ENCODE measurements at regions not wholly inside any gene's neighbourhood (a gene's known extent, or its start where the extent isn't known, plus 50 kb on each side); places are given as distances from the start of the nearest gene placed in this dataset.
"Not testable (repeated sequence)": the region's sequence is repeated elsewhere in the genome, so short reads cannot be mapped to it uniquely, and the experiment has no call there.

DNA sequence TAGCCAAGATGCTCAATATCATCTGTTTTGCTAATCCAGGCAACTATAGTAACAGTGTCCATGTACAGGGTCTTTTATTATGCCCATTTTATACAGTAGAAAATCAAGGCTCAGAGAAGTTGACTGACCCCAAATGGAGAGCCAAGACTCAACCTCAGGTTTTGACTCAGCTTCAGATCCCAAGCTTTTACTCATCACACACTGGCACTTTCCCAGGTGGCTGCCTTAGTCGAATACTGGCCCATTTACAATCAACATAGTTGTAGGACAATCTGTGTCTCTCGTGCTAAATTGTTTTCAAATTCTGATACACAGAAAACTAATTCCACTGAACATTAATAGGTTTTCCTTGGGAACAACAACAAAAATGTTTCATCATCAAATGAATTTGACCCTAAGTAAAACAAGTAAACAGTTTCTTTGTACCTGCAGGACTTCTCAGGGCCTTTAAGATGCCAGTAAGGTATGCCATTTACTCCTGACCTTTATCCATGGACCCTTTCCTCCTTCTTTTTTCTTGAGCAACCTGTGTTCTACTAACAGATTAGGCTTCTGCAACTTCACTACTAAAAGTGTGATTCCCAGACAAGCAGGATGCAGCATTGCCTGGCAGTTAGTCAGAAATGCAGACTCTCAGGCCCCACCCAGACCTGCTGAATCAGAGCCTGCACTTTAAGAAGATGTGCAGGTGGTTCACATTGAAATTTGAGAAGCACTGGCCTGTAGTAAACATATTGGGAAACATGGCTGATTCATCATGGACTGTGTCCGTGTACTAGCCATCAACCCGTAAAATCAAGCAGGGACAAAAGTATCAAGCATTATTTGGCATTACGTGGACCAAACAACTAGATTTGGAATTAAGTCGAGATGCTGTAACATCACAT lies 128.8 kb downstream of the RRAGC start:
- H3K9me3 ChIP-seq (replicated peaks in 1 of 3), result no peaks in the 10 kb centered on the region

GRCh38 chr1:38728585-38728908 lies 131.0 kb downstream of the RRAGC start:
- TF ChIP-seq, protein P1, sequence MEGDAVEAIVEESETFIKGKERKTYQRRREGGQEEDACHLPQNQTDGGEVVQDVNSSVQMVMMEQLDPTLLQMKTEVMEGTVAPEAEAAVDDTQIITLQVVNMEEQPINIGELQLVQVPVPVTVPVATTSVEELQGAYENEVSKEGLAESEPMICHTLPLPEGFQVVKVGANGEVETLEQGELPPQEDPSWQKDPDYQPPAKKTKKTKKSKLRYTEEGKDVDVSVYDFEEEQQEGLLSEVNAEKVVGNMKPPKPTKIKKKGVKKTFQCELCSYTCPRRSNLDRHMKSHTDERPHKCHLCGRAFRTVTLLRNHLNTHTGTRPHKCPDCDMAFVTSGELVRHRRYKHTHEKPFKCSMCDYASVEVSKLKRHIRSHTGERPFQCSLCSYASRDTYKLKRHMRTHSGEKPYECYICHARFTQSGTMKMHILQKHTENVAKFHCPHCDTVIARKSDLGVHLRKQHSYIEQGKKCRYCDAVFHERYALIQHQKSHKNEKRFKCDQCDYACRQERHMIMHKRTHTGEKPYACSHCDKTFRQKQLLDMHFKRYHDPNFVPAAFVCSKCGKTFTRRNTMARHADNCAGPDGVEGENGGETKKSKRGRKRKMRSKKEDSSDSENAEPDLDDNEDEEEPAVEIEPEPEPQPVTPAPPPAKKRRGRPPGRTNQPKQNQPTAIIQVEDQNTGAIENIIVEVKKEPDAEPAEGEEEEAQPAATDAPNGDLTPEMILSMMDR (IDR thresholded peaks at IDR 0.05), result no peak
- no peak for TF ChIP-seq POLR2A (IDR thresholded peaks at IDR 0.05)
- Histone ChIP-seq H3K4me1 (replicated peaks in 1 of 2) (no peaks in the 10 kb centered on the region), H3K4me3 (no peak overlapping the region), H3K27me3 (peaks cover 22% of the 10 kb centered on the region), H3K27ac (peak overlapping the region in 1 of 5 donors; percentile 34), H3K36me3 (replicated peaks in 1 of 2) (no peaks in the 10 kb centered on the region), H3K9me3 (replicated peaks in 1 of 3) (no peaks in the 10 kb centered on the region)
- intact Hi-C loops (cut with DNase I), result no loop called here
- no peak for DNase-seq
- 17 to 25% (median 20%) methylated on average over 1 of the region's 1 CpG for WGBS, 4 donors

More for the DNA sequence above, 128.8 kb downstream of the RRAGC start:
- Histone ChIP-seq H3K27ac (no peak overlapping the region), H3K36me3 (replicated peaks in 1 of 2) (no peaks in the 10 kb centered on the region), H3K4me3 (no peak overlapping the region), H3K4me1 (replicated peaks in 1 of 2) (no peaks in the 10 kb centered on the region), H3K27me3 (peaks cover 22% of the 10 kb centered on the region)
- DNase-seq, result no peak
- 74 to 77% (median 75%) methylated on average over 6 of the region's 6 CpGs for WGBS, 4 donors
- intact Hi-C loops (cut with DNase I), result no loop called here
- TF ChIP-seq, protein P1 (IDR thresholded peaks at IDR 0.05), result no peak
- TF ChIP-seq POLR2A (IDR thresholded peaks at IDR 0.05), result no peak

GRCh38 chr1:38727684-38728584 lies 131.6 kb downstream of the RRAGC start:
- Histone ChIP-seq H3K4me1 (replicated peaks in 1 of 2) (no peaks in the 10 kb centered on the region), H3K27ac (peak overlapping the region in 1 of 5 donors; percentile 34), H3K9me3 (replicated peaks in 1 of 3) (no peaks in the 10 kb centered on the region), H3K36me3 (replicated peaks in 1 of 2) (no peaks in the 10 kb centered on the region), H3K27me3 (peaks cover 22% of the 10 kb centered on the region), H3K4me3 (no peak overlapping the region)
- peak; percentile 25 to 82 (median 68) for DNase-seq
- intact Hi-C loops (cut with DNase I), result no loop called here
- TF ChIP-seq POLR2A (IDR thresholded peaks at IDR 0.05), result no peak
- WGBS, 4 donors, result 9 to 24% (median 16%) methylated on average over 18 to 20 of the region's 20 CpGs

DNA sequence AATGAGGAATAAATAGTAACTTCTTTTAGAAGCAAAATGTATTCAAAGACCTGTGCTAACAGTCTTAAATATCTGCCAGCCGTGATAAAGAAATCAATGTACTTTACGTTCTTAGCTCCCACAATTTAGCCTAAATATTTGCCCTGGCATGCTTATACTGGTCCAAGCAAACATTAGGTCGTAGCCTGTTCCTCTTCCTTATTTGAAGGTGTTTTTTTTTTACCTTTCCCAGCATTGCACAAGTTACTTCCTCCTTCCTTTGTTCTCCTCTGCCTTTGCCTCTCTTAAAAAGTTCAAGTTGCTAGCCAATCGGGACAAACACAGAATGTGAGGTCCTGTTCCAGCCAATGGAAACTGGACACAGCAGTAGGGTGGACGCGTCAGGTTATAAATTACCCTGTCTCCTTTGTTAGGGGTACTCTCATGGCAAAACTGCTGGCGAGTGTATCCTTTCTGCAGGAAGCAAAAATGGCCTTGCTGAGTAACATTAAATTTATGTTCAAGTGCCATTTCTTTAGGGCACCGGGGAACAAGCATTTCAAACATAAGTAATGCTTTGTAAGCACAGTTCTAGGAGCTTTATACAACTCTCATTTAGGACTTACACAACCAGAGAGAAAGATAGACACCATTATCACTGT lies 134.1 kb downstream of the RRAGC start:
- H3K9me3 ChIP-seq (replicated peaks in 1 of 3); DNase-seq; H3K4me3 ChIP-seq; H3K36me3 ChIP-seq (replicated peaks in 1 of 2); H3K4me1 ChIP-seq (replicated peaks in 1 of 2); intact Hi-C loops (cut with DNase I); H3K27ac ChIP-seq: not testable (repeated sequence)
- peaks cover 22% of the 10 kb centered on the region for H3K27me3 ChIP-seq
- 74 to 80% (median 75%) methylated on average over 8 of the region's 8 CpGs for whole genome bisulfite sequencing, 4 donors

All from adrenal gland (tissue), 9 donors.